DOHH2 (cell line): ENCODE measurements at regions not wholly inside any gene's neighbourhood (a gene's known extent, or its start where the extent isn't known, plus 50 kb on each side); places are given as distances from the start of the nearest gene placed in this dataset.

Experiments
- H3F3A ChIP-seq: fragments of 200-600 bp; sonication (generic), shearing (Covaris generic); 2 replicates; pipeline ENCODE4 v1.6.0; 2016; ENCODE audit warnings: antibody characterized with exemption, mild to moderate bottlenecking; ENCODE audit not compliant: control insufficient read depth, insufficient read depth
- H3K27ac ChIP-seq: fragments of 200-600 bp; sonication (generic); 2 replicates; pipeline ENCODE4 v1.5.1; 2014; ENCODE audit warnings: low read depth, mild to moderate bottlenecking, low read length, moderate library complexity
- H3K27me3 ChIP-seq: fragments of 200-600 bp; sonication (generic); 2 replicates; pipeline ENCODE4 v1.6.1; 2014; ENCODE audit warnings: mild to moderate bottlenecking, low read length, mixed read lengths; ENCODE audit not compliant: control insufficient read depth
- H3K36me3 ChIP-seq: fragments of 200-600 bp; sonication (generic); 2 replicates; pipeline ENCODE4 v1.6.1; 2014; ENCODE audit warnings: mild to moderate bottlenecking, low read length, moderate library complexity, mixed read lengths; ENCODE audit not compliant: control insufficient read depth
- H3K4me1 ChIP-seq: fragments of 200-600 bp; sonication (generic); 2 replicates; pipeline ENCODE4 v1.6.1; 2014; ENCODE audit warnings: mild to moderate bottlenecking, low read length, mixed read lengths; ENCODE audit not compliant: control insufficient read depth
- H3K4me2 ChIP-seq: fragments of 200-600 bp; sonication (generic); 2 replicates; pipeline ENCODE4 v1.6.0; 2014; ENCODE audit warnings: mild to moderate bottlenecking, low read length, moderate library complexity
- H3K4me3 ChIP-seq: fragments of 200-600 bp; sonication (generic); 2 replicates; pipeline ENCODE4 v1.5.1; 2014; ENCODE audit warnings: mild to moderate bottlenecking, low read length, mixed read lengths
- H3K79me2 ChIP-seq: fragments of 200-600 bp; sonication (generic); 2 replicates; pipeline ENCODE4 v1.6.1; 2014; ENCODE audit warnings: mild to moderate bottlenecking, low read length, mixed read lengths; ENCODE audit not compliant: control insufficient read depth
- H3K9me2 ChIP-seq: fragments of 200-600 bp; sonication (generic); replicated peaks from 2 replicates; pipeline ENCODE4 v1.6.1; 2014; ENCODE audit warnings: mild to moderate bottlenecking, low read length, mixed read lengths; ENCODE audit not compliant: control insufficient read depth
- H3K9me3 ChIP-seq: fragments of 200-600 bp; sonication (generic); 2 replicates; pipeline ENCODE4 v1.6.1; 2014; ENCODE audit warnings: antibody characterized with exemption, low read length, mixed read lengths; ENCODE audit not compliant: control insufficient read depth, insufficient read depth
- H4K20me1 ChIP-seq: fragments of 200-600 bp; sonication (generic); 2 replicates; pipeline ENCODE4 v1.6.0; 2014; ENCODE audit warnings: low read depth, mild to moderate bottlenecking, antibody characterized with exemption, low read length, moderate library complexity; ENCODE audit not compliant: control insufficient read depth, insufficient read depth
- CTCF ChIP-seq: fragments of 200-600 bp; sonication (generic); IDR thresholded peaks from one replicate; pipeline ENCODE4 v1.5.1; 2014; ENCODE audit warnings: antibody characterized with exemption, mild to moderate bottlenecking, low read depth, low read length; ENCODE audit not compliant: poor library complexity, severe bottlenecking
- EZH2phosphoT487 ChIP-seq: fragments of 200-600 bp; sonication (generic); IDR thresholded peaks from 2 replicates; pipeline ENCODE4 v1.6.1; 2017; ENCODE audit warnings: borderline replicate concordance, mild to moderate bottlenecking, antibody characterized with exemption, low read length, moderate library complexity, mixed read lengths

GRCh38 chr6:66210964-66211363 lies 503.9 kb upstream of the EYS start:
- Histone ChIP-seq H3K4me1 (no peaks in the 10 kb centered on the region), H3K4me2 (no peak overlapping the region), H3K4me3 (no peak overlapping the region), H3K9me3 (no peaks in the 10 kb centered on the region; the same call in 1 of the 2 replicates), H3F3A (no peaks in the 10 kb centered on the region), H3K36me3 (no peaks in the 10 kb centered on the region), H3K27ac (no peak overlapping the region), H3K27me3 (no peaks in the 10 kb centered on the region), H3K79me2 (no peaks in the 10 kb centered on the region), H4K20me1 (no peaks in the 10 kb centered on the region), H3K9me2 (no peaks in the 10 kb centered on the region)
- no peak for TF ChIP-seq CTCF
- TF ChIP-seq EZH2phosphoT487: no peak

GRCh38 chr6:66200390-66200789 lies 493.4 kb upstream of the EYS start:
- no peaks in the 10 kb centered on the region for H3F3A ChIP-seq
- H3K79me2 ChIP-seq: no peaks in the 10 kb centered on the region
- H3K27ac ChIP-seq: no peak overlapping the region
- H3K4me2 ChIP-seq: no peak overlapping the region
- H3K9me2 ChIP-seq: no peaks in the 10 kb centered on the region
- TF ChIP-seq CTCF (no peak), EZH2phosphoT487 (no peak)
- no peaks in the 10 kb centered on the region for H4K20me1 ChIP-seq
- no peak overlapping the region for H3K4me3 ChIP-seq
- no peaks in the 10 kb centered on the region for H3K36me3 ChIP-seq
- H3K27me3 ChIP-seq: no peaks in the 10 kb centered on the region
- H3K4me1 ChIP-seq: no peaks in the 10 kb centered on the region
- peaks cover 12% of the 10 kb centered on the region; the same call in 1 of the 2 replicates for H3K9me3 ChIP-seq

- no peaks in the 10 kb centered on the region for H3K36me3 ChIP-seq
- TF ChIP-seq EZH2phosphoT487 (no peak), CTCF (no peak)
- no peak overlapping the region for H3K4me2 ChIP-seq
Observed at GRCh38 chr6:66199171-66199570, 492.1 kb upstream of the EYS start.

More at GRCh38 chr6:66199171-66199570, 492.1 kb upstream of the EYS start:
- no peaks in the 10 kb centered on the region for H3K4me1 ChIP-seq
- no peaks in the 10 kb centered on the region for H3K9me2 ChIP-seq
- no peaks in the 10 kb centered on the region for H3K79me2 ChIP-seq
- no peaks in the 10 kb centered on the region for H3K27me3 ChIP-seq
- no peaks in the 10 kb centered on the region for H4K20me1 ChIP-seq
- H3K9me3 ChIP-seq: peaks cover 12% of the 10 kb centered on the region; the same call in 1 of the 2 replicates
- H3K27ac ChIP-seq: no peak overlapping the region
- no peak overlapping the region for H3K4me3 ChIP-seq
- H3F3A ChIP-seq: no peaks in the 10 kb centered on the region
